DMS79 treated with DMSO at 0.1 percent for 48 hours (cell line): ENCODE measurements at regions not wholly inside any gene's neighbourhood (a gene's known extent, or its start where the extent isn't known, plus 50 kb on each side); places are given as distances from the start of the nearest gene placed in this dataset.

ENCODE experiments used
- DNase-seq: peaks from one replicate; lab custom pipeline; 2025; lab: John Stamatoyannopoulos, UW

- no peak for DNase-seq
Measured at GRCh38 chr20:19929012-19929360, 88.2 kb upstream of the NAA20 start.

- DNase-seq = no peak
Measured at GRCh38 chr20:19929481-19930145, 87.5 kb upstream of the NAA20 start.

- DNase-seq = no peak
Measured at GRCh38 chr20:19930426-19930825, 86.7 kb upstream of the NAA20 start.

GRCh38 chr20:19932170-19932667, 84.9 kb upstream of the NAA20 start:
- no peak for DNase-seq

- DNase-seq = peak; percentile 88
Measured at GRCh38 chr20:19934792-19935491, 82.2 kb upstream of the NAA20 start.

- peak; percentile 32 for DNase-seq
Measured at GRCh38 chr20:19935842-19936241, 81.3 kb upstream of the NAA20 start.

GRCh38 chr20:19936466-19937200, 80.5 kb upstream of the NAA20 start:
- DNase-seq = no peak

- no peak for DNase-seq
Measured at GRCh38 chr20:19937218-19937617, 79.9 kb upstream of the NAA20 start.

- no peak for DNase-seq
Measured at GRCh38 chr20:19937651-19938420, 79.3 kb upstream of the NAA20 start.

GRCh38 chr20:19938421-19939090, 78.6 kb upstream of the NAA20 start:
- no peak for DNase-seq

- DNase-seq = no peak
Measured at GRCh38 chr20:19940988-19941460, 76.1 kb upstream of the NAA20 start.

- no peak for DNase-seq
Measured at GRCh38 chr20:19942611-19943010, 74.6 kb upstream of the NAA20 start.

GRCh38 chr20:19943061-19943521, 74.1 kb upstream of the NAA20 start:
- DNase-seq = no peak

- DNase-seq = no peak
Measured at GRCh38 chr20:19944772-19945459, 72.2 kb upstream of the NAA20 start.

- DNase-seq = no peak
Measured at GRCh38 chr20:19945732-19946670, 71.2 kb upstream of the NAA20 start.

- DNase-seq = no peak
Measured at GRCh38 chr20:19947611-19948264, 69.4 kb upstream of the NAA20 start.

- no peak for DNase-seq
Measured at GRCh38 chr20:19949195-19949867, 67.8 kb upstream of the NAA20 start.

GRCh38 chr20:19950042-19950441, 67.1 kb upstream of the NAA20 start:
- DNase-seq = no peak

- no peak for DNase-seq
Measured at GRCh38 chr20:19952392-19952791, 64.8 kb upstream of the NAA20 start.
